ENCODE measurements at regions not wholly inside any gene's neighbourhood (a gene's known extent, or its start where the extent isn't known, plus 50 kb on each side); places are given as distances from the start of the nearest gene placed in this dataset.

DNA sequence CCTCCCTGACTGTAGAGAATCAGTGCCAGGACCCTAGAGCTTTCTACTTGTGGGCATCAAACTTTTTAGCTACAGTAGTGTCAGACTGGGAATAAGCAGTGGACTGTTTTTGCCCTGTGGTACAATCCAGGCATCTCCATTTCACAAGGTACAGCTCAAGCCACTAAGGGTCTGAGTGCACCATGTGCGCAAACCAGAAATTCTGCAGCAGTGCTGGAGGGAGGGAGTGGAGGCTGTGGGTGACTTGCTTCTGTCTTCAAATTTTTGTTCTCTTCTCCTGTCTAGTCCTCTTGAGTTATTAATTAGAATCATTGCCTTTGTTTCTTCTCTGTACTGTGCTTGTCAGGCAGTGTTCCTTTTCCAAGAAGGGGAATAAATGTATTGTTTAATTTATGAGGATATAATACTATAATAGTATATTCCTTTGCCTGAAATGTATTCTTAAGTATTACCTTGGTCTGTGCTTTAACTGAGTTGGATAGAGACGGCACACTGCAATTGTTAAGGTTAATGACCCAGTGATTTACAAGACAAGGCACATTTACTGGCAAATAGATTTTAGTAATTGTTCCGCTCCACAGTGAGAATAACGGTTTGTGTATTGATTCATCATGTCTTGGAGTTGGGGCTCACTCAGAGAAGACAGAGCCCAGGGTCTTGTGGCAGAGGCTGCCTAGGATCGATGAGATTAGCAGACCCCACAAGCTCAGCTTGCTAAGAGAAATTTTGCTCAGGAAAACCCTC, 390.6 kb upstream of the CFAP20DC start:
- TF ChIP-seq, protein P1, sequence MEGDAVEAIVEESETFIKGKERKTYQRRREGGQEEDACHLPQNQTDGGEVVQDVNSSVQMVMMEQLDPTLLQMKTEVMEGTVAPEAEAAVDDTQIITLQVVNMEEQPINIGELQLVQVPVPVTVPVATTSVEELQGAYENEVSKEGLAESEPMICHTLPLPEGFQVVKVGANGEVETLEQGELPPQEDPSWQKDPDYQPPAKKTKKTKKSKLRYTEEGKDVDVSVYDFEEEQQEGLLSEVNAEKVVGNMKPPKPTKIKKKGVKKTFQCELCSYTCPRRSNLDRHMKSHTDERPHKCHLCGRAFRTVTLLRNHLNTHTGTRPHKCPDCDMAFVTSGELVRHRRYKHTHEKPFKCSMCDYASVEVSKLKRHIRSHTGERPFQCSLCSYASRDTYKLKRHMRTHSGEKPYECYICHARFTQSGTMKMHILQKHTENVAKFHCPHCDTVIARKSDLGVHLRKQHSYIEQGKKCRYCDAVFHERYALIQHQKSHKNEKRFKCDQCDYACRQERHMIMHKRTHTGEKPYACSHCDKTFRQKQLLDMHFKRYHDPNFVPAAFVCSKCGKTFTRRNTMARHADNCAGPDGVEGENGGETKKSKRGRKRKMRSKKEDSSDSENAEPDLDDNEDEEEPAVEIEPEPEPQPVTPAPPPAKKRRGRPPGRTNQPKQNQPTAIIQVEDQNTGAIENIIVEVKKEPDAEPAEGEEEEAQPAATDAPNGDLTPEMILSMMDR (IDR thresholded peaks at IDR 0.05), result no peak
- TF ChIP-seq POLR2A (IDR thresholded peaks at IDR 0.05), result no peak

All from vagina (tissue), 2 donors.